ENCODE measurements at regions not wholly inside any gene's neighbourhood (a gene's known extent, or its start where the extent isn't known, plus 50 kb on each side); places are given as distances from the start of the nearest gene placed in this dataset.

DNA sequence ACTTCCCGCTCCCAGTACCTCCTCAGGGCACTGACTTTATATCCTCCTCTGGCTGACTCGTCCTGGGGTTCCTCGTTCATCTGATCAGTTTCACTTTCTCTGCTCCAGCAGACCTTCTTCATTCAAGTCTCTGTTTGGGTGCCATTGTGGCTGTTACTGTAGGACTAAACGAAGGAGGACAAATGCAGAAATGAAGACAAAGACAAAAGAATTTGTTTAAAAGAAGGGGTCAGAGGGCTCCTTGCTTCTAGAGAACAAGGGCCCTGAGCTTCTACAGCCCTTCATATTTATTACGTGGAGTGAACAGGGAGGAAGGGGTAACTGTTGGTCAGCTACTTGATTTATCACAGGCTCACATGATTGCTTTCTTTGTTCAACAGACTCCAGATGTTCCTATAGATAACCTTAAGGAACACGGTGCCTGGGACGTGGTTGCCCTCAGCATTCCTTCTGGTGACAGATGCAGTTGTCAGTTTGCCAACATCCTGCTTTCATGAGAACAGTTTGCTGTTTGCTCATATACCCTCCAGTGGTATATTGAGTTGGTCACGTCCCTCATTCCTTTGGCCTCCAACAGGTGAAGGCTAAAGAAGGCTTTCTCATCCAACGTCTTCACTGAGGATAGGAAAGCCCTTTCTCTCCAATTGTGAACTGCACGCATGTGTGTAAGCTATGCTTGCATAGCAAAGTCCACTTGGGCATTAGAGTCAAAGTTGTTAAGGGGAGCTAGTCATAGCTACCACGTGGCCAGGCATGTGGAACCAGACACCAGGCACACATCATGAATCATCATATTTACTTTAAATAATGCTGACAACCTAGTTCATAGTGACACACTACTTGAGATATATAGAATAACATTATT lies 69.1 kb upstream of the BTN3A2 start:
- Histone ChIP-seq H3K27ac (ENCODE audit: low read depth, low read length, poor library complexity, severe bottlenecking) (no peak overlapping the region), H3K27me3 (replicated peaks; ENCODE audit: insufficient read depth, low read depth, low read length, poor library complexity) (no peaks in the 10 kb centered on the region), H3K9me3 (ENCODE audit: low read depth, low read length, poor library complexity, severe bottlenecking) (no peaks in the 10 kb centered on the region), H3K4me1 (ENCODE audit: insufficient read depth, low read length, poor library complexity, severe bottlenecking) (no peaks in the 10 kb centered on the region), H3K4me3 (ENCODE audit: low read depth, low read length, poor library complexity, severe bottlenecking) (no peak overlapping the region), H3K36me3 (ENCODE audit: insufficient read depth, low read length, poor library complexity, severe bottlenecking) (no peaks in the 10 kb centered on the region)
- intact Hi-C loops (cut with micrococcal nuclease; ENCODE audit: unreplicated experiment) = no loop called here
- DNase-seq (ENCODE audit: low spot score) = no peak
- TF ChIP-seq, protein P1, sequence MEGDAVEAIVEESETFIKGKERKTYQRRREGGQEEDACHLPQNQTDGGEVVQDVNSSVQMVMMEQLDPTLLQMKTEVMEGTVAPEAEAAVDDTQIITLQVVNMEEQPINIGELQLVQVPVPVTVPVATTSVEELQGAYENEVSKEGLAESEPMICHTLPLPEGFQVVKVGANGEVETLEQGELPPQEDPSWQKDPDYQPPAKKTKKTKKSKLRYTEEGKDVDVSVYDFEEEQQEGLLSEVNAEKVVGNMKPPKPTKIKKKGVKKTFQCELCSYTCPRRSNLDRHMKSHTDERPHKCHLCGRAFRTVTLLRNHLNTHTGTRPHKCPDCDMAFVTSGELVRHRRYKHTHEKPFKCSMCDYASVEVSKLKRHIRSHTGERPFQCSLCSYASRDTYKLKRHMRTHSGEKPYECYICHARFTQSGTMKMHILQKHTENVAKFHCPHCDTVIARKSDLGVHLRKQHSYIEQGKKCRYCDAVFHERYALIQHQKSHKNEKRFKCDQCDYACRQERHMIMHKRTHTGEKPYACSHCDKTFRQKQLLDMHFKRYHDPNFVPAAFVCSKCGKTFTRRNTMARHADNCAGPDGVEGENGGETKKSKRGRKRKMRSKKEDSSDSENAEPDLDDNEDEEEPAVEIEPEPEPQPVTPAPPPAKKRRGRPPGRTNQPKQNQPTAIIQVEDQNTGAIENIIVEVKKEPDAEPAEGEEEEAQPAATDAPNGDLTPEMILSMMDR (conservative IDR thresholded peaks at IDR 0.05; ENCODE audit: low read depth, low read length) = no peak
- TF ChIP-seq EZH2 (IDR thresholded peaks at IDR 0.05; ENCODE audit: borderline replicate concordance, low read depth, low read length, poor library complexity, severe bottlenecking) = no peak
- ChIA-PET POLR2A (ENCODE audit: low non-redundant PET) (no interaction called here), CTCF (no interaction called here)
- no TSS peak for BruUV-seq (replicated peaks)

DNA sequence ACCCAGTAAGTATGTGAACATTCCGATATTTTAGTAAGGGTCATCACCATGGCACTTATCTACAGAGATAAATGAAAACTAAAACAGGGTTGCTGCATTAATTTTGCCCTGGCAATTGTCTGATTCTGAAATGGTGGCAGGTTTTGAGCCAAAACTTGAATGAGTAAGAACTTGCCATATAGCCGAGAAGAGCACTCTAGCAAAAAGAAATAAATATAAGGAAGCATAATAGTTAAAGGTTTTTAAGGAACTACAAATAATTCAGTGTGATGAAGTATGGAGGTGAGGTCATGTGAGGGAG lies 68.5 kb upstream of the BTN3A2 start:
- CTCF ChIA-PET = no interaction called here
- no peaks in the 10 kb centered on the region for H3K4me1 ChIP-seq (ENCODE audit: insufficient read depth, low read length, poor library complexity, severe bottlenecking)
- no peak overlapping the region for H3K4me3 ChIP-seq (ENCODE audit: low read depth, low read length, poor library complexity, severe bottlenecking)
- POLR2A ChIA-PET (ENCODE audit: low non-redundant PET) = no interaction called here
- no peak for DNase-seq (ENCODE audit: low spot score)
- no TSS peak for BruUV-seq (replicated peaks)
- intact Hi-C loops (cut with micrococcal nuclease; ENCODE audit: unreplicated experiment) = no loop called here
- no peaks in the 10 kb centered on the region for H3K36me3 ChIP-seq (ENCODE audit: insufficient read depth, low read length, poor library complexity, severe bottlenecking)
- no peak overlapping the region for H3K27ac ChIP-seq (ENCODE audit: low read depth, low read length, poor library complexity, severe bottlenecking)
- no peaks in the 10 kb centered on the region for H3K9me3 ChIP-seq (ENCODE audit: low read depth, low read length, poor library complexity, severe bottlenecking)
- TF ChIP-seq EZH2 (IDR thresholded peaks at IDR 0.05; ENCODE audit: borderline replicate concordance, low read depth, low read length, poor library complexity, severe bottlenecking) = no peak
- TF ChIP-seq, protein P1 (conservative IDR thresholded peaks at IDR 0.05; ENCODE audit: low read depth, low read length) = no peak
- no peaks in the 10 kb centered on the region for H3K27me3 ChIP-seq (replicated peaks; ENCODE audit: insufficient read depth, low read depth, low read length, poor library complexity)

DNA sequence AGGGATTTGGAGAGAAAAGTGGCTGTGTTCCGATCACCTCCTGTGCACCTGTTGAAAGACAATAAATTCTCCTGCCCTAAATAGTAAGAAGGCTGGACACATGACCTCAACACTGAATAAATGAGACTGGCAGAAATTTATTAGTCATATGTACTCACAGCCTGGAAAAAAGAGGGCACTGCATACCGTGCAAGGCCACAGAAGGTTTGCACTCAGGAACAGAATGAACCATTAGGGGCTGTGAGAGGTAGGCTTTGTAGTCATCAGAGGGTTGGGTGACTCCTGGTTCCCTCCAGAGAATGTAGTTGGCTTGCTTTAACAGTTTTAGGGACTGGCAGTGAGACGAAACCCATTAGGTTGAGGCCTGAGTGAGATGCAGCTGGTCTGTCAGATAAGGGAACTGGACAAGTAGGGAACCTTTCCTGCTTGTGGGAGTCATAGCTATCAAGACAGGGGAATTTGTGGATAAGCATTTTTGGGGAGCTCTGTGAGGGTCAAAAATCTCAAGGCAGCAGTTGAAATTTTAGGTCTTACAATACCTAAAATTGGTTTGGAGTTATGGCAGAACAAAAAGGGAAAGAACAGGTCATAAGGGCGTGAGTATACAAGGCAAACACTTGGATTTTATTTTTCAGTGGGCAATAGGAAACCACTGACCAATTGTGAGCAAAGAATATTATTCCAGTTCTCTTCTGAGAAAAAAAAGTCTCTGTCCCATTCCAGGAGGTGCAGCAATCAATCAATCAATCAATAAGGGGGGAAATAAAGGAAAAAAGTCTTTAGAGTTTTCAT lies 67.9 kb upstream of the BTN3A2 start:
- no peaks in the 10 kb centered on the region for H3K4me1 ChIP-seq (ENCODE audit: insufficient read depth, low read length, poor library complexity, severe bottlenecking)
- no peak for DNase-seq (ENCODE audit: low spot score)
- TF ChIP-seq EZH2 (IDR thresholded peaks at IDR 0.05; ENCODE audit: borderline replicate concordance, low read depth, low read length, poor library complexity, severe bottlenecking) = no peak
- TF ChIP-seq, protein P1 (conservative IDR thresholded peaks at IDR 0.05; ENCODE audit: low read depth, low read length) = no peak
- POLR2A ChIA-PET (ENCODE audit: low non-redundant PET) = no interaction called here
- H3K27me3 ChIP-seq (replicated peaks; ENCODE audit: insufficient read depth, low read depth, low read length, poor library complexity) = no peaks in the 10 kb centered on the region
- no peak overlapping the region for H3K4me3 ChIP-seq (ENCODE audit: low read depth, low read length, poor library complexity, severe bottlenecking)
- intact Hi-C loops (cut with micrococcal nuclease; ENCODE audit: unreplicated experiment) = no loop called here
- no peaks in the 10 kb centered on the region for H3K36me3 ChIP-seq (ENCODE audit: insufficient read depth, low read length, poor library complexity, severe bottlenecking)
- no peak overlapping the region for H3K27ac ChIP-seq (ENCODE audit: low read depth, low read length, poor library complexity, severe bottlenecking)
- H3K9me3 ChIP-seq (ENCODE audit: low read depth, low read length, poor library complexity, severe bottlenecking) = no peaks in the 10 kb centered on the region
- no TSS peak for BruUV-seq (replicated peaks)
- CTCF ChIA-PET = no interaction called here

Data from A673 (cell line).